ENCODE measurements at regions not wholly inside any gene's neighbourhood (a gene's known extent, or its start where the extent isn't known, plus 50 kb on each side); places are given as distances from the start of the nearest gene placed in this dataset.
"Not testable (repeated sequence)": the region's sequence is repeated elsewhere in the genome, so short reads cannot be mapped to it uniquely, and the experiment has no call there.

DNA sequence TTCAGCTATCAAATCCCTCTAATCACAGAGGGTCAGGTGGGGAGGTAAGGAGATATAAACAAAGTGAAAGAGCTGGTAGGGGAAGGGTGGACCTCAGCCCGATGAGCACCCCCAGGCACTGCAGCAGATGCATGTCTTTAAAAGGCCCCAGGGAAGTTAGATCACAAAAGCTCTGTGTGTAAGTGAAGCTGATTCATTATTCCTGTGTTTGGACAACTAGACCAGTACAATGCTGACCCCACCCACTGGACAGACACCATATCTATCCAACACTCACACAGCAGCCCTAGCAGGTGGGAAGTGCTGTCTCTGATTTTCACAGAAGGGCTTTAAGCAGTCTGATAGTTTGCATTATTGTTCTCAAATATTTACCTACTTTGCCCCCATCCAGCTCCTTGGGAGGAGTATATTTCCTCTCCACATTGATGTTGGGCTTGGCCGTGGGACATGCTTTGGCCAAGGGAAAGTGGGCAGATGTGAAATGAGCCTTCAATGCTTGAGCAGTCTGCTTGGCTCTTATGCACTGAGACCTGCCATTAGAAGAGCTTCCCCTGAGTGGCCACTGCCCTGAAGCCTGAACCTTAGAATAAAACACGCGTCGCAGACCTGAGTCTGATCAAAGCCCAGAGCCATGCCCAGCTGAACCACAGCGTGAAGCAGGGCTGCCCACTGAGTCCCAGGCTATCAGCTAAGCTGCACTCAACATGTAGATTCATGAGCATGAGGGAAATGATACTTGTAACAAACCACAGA, 111.4 kb downstream of the COPS8 start:
- no peak for DNase-seq

- DNase-seq = no peak
Observed at GRCh38 chr2:237198164-237198855, 112.6 kb downstream of the COPS8 start.

DNA sequence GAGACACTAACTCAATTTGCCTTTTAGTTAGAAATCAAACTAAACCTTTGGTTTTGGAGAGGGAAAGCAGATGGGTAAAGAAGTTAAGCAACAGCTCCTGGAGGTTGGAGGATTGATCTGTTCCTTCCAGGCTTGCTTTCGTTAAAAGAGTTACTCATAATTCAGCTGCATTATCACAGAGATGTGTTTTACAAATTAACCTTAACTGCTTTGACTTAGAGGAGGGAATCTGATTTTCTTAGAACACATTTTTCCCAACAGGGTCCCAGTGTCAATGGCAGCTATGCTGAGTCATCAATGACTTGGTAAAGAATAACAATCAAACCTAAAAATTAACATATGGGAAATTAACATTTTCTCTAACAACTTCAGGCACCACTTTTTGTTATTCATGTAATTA, 113.4 kb downstream of the COPS8 start:
- DNase-seq = no peak

DNA sequence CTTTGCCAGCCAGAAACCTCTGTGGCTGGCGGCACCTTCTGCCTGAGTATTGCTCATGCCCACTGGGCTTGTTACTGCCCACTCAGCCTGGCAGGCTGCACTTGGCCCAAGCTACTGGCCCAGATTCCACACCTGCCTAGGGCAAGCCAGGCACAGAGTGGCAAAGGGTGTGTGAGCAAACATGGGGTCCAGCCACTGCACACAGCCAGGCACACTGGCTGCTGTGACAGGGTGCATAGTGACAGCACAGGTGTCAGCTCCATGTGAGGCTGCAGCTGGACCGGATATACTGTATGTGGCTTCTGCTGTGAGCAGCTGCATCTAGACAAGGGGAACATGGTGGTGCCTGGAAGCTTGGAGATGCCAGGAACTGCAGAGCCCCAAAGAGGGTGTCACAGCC, 113.9 kb downstream of the COPS8 start:
- no peak for DNase-seq

DNA sequence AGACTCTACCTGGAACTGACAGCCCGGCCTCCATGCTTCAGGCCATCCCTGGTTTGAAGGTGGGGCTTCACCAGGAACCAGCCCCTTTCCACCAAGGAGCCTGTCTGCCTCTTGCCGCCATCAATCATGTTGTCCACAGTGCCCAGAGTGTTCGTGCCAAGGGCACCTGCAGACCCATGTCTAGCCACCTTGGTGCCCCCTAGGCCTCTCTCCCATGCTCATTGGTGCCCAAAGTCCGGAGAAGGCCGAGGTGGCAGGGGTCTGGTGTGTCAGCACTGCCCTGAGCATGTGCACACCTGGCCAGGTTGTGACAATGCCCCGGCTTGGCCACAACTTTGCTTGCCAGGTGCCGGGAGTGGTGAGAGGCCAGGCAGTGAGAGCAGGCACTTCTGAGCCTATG, 114.8 kb downstream of the COPS8 start:
- no peak for DNase-seq

DNA sequence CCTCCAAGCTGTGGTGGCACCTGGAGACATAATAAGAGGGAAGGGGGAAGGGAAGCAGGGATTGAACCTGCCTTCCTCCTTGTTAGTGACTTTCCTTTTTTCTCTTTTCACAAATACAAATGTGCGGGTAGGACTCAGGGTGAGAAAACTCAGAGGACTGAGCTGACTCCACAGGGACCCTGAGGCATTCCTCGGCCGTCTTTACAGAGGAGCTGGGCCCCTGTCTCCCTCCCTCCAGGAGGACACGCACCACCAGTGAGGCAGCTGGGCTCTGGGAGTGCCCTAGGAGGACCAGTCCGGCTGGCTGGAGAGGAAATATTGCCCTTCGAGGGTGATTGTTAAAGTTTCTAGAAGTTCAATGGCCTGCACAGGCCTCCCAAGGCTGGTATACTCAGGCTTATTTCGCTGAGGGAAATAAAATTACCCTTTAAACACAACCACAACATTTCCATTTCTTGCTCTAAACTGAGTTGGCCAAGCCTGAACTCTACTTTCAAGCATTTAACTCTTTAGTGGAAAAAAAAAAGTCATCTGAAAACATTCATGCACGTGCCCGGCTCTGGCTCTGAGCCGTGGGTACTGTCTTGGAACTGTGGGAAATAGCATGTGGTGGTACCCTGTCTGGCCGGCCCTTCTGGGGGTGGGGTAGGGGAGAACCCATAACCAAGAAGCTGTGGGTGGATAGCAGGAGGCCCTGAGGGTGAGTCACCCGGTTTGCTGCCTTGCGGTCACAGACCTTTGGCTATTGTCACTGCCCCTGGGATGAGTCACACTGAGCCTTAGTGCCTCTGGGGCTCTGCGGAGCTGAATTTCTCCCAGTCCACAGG, 116.0 kb downstream of the COPS8 start:
- DNase-seq = no peak

- DNase-seq = no peak
Observed at GRCh38 chr2:237202288-237203030, 116.8 kb downstream of the COPS8 start.

GRCh38 chr2:237205043-237205541, 119.4 kb downstream of the COPS8 start:
- DNase-seq = no peak

DNA sequence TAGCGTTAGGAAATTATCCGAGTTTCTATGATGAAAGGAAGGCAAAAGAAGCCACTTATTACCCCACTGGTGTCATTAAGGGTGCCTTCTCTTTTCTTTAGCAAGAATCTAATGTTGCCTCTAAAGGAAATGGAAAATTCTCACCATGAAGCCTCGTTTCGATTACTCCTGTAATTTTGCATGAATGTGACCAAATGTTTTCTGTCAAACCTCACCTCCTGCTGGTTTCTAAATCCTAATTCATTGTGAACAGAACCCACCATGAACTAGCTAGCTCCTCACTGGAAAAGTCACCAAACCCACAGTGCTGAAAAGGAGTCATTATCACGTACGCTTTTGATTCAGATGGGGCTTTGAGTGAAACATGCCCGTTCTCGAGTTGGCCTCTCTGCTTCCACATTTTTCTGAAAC, 119.9 kb downstream of the COPS8 start:
- no peak for DNase-seq

- no peak for DNase-seq
Observed at GRCh38 chr2:237207646-237208045, 122.0 kb downstream of the COPS8 start.

DNA sequence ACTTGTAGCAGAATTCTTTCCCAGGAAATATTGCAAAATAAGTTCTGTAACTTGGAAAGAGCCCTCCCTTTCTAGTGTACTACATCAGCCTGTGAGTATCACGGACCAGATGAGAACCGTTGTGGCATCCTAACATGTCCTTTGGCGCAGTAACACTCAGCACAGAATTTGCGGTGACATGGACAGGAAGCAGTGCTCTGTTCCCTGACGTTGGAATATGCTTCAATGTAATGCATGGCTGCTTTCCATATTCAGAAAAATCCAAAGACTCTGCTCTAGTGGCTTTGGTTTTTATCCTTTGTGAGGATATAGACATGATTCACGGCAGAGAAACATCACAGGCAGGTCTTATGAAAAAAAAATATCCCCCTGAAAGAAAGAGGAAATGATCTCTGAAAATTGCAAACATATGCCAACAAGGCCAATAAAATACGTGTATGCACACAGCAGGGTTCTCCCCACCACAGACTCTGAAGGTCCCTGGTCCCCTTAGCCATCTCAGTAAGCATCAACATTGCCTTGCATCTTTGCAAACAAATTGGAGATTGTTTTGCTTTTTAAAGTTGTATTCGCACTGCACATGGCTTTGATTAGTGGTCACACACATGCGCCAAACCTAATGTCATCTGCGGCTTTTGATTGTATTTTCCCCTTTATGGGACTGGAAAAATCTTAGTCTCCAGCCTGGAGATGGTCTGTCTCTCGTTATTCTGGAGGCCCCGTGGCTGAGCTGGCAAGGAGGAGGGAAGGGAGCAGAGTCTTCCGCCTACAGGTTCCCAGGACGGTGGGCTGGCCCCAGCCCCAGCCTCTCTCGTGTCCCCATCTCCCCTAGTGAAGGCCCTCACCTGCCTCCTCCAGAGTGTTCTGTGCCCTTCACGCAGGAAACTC, 122.9 kb downstream of the COPS8 start:
- DNase-seq = no peak

DNA sequence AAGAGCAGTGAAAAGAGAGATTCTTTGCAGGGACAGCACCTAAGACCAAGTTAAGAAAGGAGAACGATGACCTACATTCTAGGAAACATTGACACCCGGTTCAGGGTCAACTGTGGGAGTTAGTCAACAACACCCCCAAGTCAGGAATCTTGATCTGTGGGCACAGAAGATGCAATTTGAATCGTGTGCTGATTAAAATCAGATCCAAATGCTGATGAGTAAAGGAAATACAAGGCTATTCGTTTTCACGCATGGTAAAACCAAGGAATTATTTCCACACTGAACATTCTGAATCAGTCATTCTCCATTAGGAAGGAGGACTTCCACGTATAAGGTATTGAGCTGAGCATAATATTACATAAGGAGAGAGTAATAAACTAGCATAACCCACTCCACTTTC, 124.2 kb downstream of the COPS8 start:
- no peak for DNase-seq

GRCh38 chr2:237210297-237210696, 124.6 kb downstream of the COPS8 start:
- no peak for DNase-seq

GRCh38 chr2:237210763-237211162, 125.1 kb downstream of the COPS8 start:
- DNase-seq = no peak

DNA sequence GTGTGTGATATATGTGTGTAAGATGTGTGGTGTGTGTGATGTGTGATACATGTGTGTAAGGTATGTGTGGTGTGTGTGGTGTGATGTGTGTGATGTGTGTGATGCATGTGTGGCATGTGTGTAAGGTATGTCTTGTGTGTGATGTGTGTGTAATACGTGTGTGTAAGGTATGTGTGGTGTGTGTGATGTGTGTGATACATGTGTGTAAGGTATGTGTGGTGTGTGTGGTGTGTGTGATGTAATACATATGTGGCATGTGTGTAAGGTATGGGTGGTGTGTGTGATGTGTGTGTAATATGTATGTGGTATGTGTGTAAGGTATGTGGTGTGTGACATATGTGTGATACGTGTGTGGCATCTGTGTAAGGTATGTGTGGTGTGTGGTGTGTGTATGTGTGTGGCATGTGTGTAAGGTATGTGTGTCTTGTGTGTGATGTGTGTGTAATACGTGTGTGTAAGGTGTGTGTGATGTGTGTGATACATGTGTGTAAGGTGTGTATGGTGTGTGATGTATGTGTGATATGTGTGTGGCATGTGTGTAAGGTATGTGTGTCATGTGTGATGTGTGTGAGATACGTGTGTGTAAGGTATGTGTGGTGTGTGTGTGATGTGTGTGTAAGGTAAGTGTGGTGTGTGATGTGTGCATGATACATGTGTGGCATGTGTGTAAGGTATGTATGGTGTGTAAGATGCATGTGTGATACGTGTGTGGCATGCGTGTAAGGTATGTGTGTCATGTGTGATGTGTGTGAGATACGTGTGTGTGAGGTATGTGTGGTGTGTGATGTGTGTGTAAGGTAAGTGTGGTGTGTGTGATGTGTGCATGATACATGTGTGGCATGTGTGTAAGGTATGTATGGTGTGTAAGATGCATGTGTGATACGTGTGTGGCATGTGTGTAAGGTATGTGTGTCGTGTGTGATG, 126.9 kb downstream of the COPS8 start:
- DNase-seq = not testable (repeated sequence)

GRCh38 chr2:237213315-237214022, 127.8 kb downstream of the COPS8 start:
- DNase-seq = no peak

GRCh38 chr2:237214030-237214675, 128.5 kb downstream of the COPS8 start:
- no peak for DNase-seq

GRCh38 chr2:237214963-237215362, 129.3 kb downstream of the COPS8 start:
- DNase-seq = no peak

DNA sequence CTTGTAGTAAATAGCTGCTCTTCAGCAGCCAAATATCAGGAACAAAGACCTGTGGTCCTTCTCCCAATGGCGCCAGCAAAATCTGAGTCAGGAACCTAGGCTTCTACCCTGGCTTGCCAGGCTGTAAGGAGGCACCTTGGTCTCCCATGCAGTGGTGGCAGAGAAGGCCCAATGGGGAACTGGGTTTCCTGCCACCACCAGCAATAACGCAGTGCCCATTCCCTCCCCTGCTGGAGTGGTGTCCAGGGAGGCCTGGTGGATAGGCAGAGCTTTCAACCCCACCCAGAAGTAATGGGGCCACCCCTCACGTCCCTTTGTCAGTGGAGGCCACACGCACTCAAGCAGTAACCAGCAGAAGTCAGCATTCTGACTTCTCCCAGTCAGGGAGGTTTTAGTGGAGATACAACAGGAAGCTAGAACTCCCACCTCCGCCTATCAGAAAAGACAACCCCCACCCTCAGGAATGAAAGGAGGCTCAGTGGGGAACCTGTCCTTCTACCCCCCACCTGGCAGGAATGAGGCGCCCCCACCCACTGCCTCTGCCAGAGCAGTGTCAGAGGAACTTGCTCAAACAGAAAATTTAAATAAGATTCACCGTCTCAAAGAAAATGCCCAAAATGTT, 132.4 kb downstream of the COPS8 start:
- no peak for DNase-seq

All from Kasumi-1 (cell line).